Ovary (tissue), 7 donors: ENCODE measurements at regions not wholly inside any gene's neighbourhood (a gene's known extent, or its start where the extent isn't known, plus 50 kb on each side); places are given as distances from the start of the nearest gene placed in this dataset.

ENCODE experiments used
- DNase-seq, 5 donors: peaks; one replicate each; pipeline ENCODE4 v3.0.0-alpha.2; 2019 to 2020
- H3K27ac ChIP-seq, 2 donors: fragments of 200-600 bp; one replicate each; pipeline versions ENCODE4 v1.5.1 to v1.8.0; 2019 to 2022
- H3K27me3 ChIP-seq: fragments of 200-600 bp; one replicate; pipeline ENCODE4 v1.8.0; 2022
- H3K36me3 ChIP-seq: fragments of 200-600 bp; sonication (generic); one replicate; pipeline ENCODE4 v1.5.1; 2019
- H3K4me1 ChIP-seq: one replicate; pipeline ENCODE4 v1.8.1; 2013; ENCODE audit warnings: mild to moderate bottlenecking, moderate library complexity; ENCODE audit not compliant: insufficient read depth
- H3K4me3 ChIP-seq: fragments of 200-600 bp; sonication (generic); one replicate; pipeline ENCODE4 v1.5.1; 2017
- H3K9me3 ChIP-seq, 2 donors: fragments of 200-600 bp in 1 of 2; sonication (generic) in 1 of 2; one replicate each; pipeline versions ENCODE4 v1.5.1 to v1.8.1; 2013 to 2019; ENCODE audit warnings: mild to moderate bottlenecking in 1 of 2, moderate library complexity in 1 of 2
- CTCF ChIP-seq, 3 donors: fragments of 450-650 bp in 2 of 3; fragments of 200-600 bp in 1 of 3; IDR thresholded peaks; one replicate each; pipeline versions ENCODE4 v1.5.1 to v1.8.0; 2016 to 2022; ENCODE audit warnings: antibody characterized with exemption in 3 of 3, mild to moderate bottlenecking in 1 of 3
- EP300 ChIP-seq: sonication (generic); formaldehyde crosslinking; IDR thresholded peaks from one replicate; pipeline ENCODE4 v1.6.1; 2017; ENCODE audit warnings: antibody characterized with exemption
- POLR2A ChIP-seq: fragments of 450-650 bp; IDR thresholded peaks from one replicate; pipeline ENCODE4 v1.6.1; 2017; ENCODE audit warnings: antibody characterized with exemption, mild to moderate bottlenecking, moderate library complexity
- WGBS, 3 donors: extraction: QIAGEN DNeasy Blood & Tissue Kit in 1 of 3; methylation state at CpG; one replicate each; pipeline versions ENCODE4 v1.1.5 to v1.1.7; 2013 to 2017; 5-methylcytosine and 5-hydroxymethylcytosine counted together
- intact Hi-C, 4 donors: fragments of 100-400 bp; cut with DNase I; formaldehyde crosslinking; loops; one replicate each; pipeline versions ENCODE4 v1.11.0 to v1.15.1; 2022 to 2023
- donor health status: DM: no; HTN: no; CAD: no; lungs with moderate emphysema.
- donor health status: DM: no; HTN: no; CAD: no.
- donor health status: Bipolar disorder and iron deficiency.
- donor health status: DM: no; HTN: no; CAD: no.
- donor health status: DM: yes; HTN: yes; CAD: no.

- WGBS, 3 donors, result 74 to 97% (median 78%) methylated on average over 2 of the region's 2 CpGs
- intact Hi-C loops, result no loop called here
- Histone ChIP-seq H3K36me3 (no peaks in the 10 kb centered on the region), H3K4me3 (no peak overlapping the region), H3K4me1 (peaks cover 4% of the 10 kb centered on the region), H3K9me3 (no peaks in the 10 kb centered on the region), H3K27me3 (no peaks in the 10 kb centered on the region), H3K27ac (no peak overlapping the region)
- no peak for DNase-seq
- TF ChIP-seq CTCF (IDR thresholded peaks at IDR 0.05) (no peak), EP300 (no peak), POLR2A (no peak)
These were observed 128.7 kb upstream of the F3 start for GRCh38 chr1:94670273-94670672.

GRCh38 chr1:94669198-94669597 lies 127.6 kb upstream of the F3 start:
- Histone ChIP-seq H3K4me1 (peaks cover 4% of the 10 kb centered on the region), H3K27me3 (no peaks in the 10 kb centered on the region), H3K9me3 (no peaks in the 10 kb centered on the region), H3K4me3 (no peak overlapping the region), H3K27ac (no peak overlapping the region), H3K36me3 (no peaks in the 10 kb centered on the region)
- intact Hi-C loops, result no loop called here
- TF ChIP-seq EP300, result no peak
- WGBS, 3 donors, result 92 to 100% (median 99%) methylated on average over 1 of the region's 1 CpG
- no peak for DNase-seq

GRCh38 chr1:94668528-94668927 lies 127.0 kb upstream of the F3 start:
- Histone ChIP-seq H3K27ac (no peak overlapping the region), H3K27me3 (no peaks in the 10 kb centered on the region), H3K9me3 (no peaks in the 10 kb centered on the region), H3K36me3 (no peaks in the 10 kb centered on the region), H3K4me1 (peaks cover 4% of the 10 kb centered on the region), H3K4me3 (no peak overlapping the region)
- TF ChIP-seq EP300, result no peak
- TF ChIP-seq POLR2A, result no peak
- no peak for TF ChIP-seq CTCF (IDR thresholded peaks at IDR 0.05)
- WGBS, 3 donors, result 80 to 97% (median 95%) methylated on average over 3 of the region's 3 CpGs
- DNase-seq, result no peak
- intact Hi-C loops, result no loop called here

GRCh38 chr1:94667818-94668217 lies 126.3 kb upstream of the F3 start:
- Histone ChIP-seq H3K27me3 (no peaks in the 10 kb centered on the region), H3K4me3 (no peak overlapping the region), H3K27ac (no peak overlapping the region), H3K36me3 (no peaks in the 10 kb centered on the region), H3K4me1 (no peaks in the 10 kb centered on the region), H3K9me3 (no peaks in the 10 kb centered on the region)
- intact Hi-C loops, result no loop called here
- WGBS, 3 donors, result 77 to 93% (median 90%) methylated on average over 7 of the region's 7 CpGs
- no peak for DNase-seq
- TF ChIP-seq CTCF (IDR thresholded peaks at IDR 0.05) (no peak), EP300 (no peak), POLR2A (no peak)

GRCh38 chr1:94666797-94667196 lies 125.2 kb upstream of the F3 start:
- TF ChIP-seq CTCF (IDR thresholded peaks at IDR 0.05), result no peak
- no peak for TF ChIP-seq EP300
- no peak for TF ChIP-seq POLR2A
- DNase-seq, result no peak
- Histone ChIP-seq H3K4me3 (no peak overlapping the region), H3K27ac (no peak overlapping the region), H3K9me3 (no peaks in the 10 kb centered on the region), H3K4me1 (no peaks in the 10 kb centered on the region), H3K27me3 (no peaks in the 10 kb centered on the region), H3K36me3 (no peaks in the 10 kb centered on the region)
- intact Hi-C loops, result no loop called here
- WGBS, 3 donors, result 95 to 100% (median 96%) methylated on average over 1 of the region's 1 CpG
